Spleen (tissue), 11 donors: ENCODE measurements at regions not wholly inside any gene's neighbourhood (a gene's known extent, or its start where the extent isn't known, plus 50 kb on each side); places are given as distances from the start of the nearest gene placed in this dataset.

Source experiments
- DNase-seq: peaks from one replicate; pipeline ENCODE4 v3.0.0-alpha.2; 2020
- H3K27ac ChIP-seq, 8 donors: fragments of 200-600 bp; sonication (generic) in 7 of 8; 1 replicate in 4 of 8; 2 replicates in 4 of 8; pipeline versions ENCODE4 v1.5.0 to v1.8.0; 2016 to 2021; ENCODE audit warnings: inconsistent platforms in 4 of 8, mild to moderate bottlenecking in 4 of 8, moderate library complexity in 1 of 8
- H3K27me3 ChIP-seq, 7 donors: fragments of 200-600 bp; sonication (generic) in 6 of 7; replicated peaks in 1 of 7; 1 replicate in 4 of 7; 2 replicates in 3 of 7; pipeline versions ENCODE4 v1.5.0 to v1.8.0; 2016 to 2021; ENCODE audit warnings: inconsistent platforms in 3 of 7, mild to moderate bottlenecking in 1 of 7
- H3K36me3 ChIP-seq, 6 donors: fragments of 200-600 bp; sonication (generic) in 5 of 6; 1 replicate in 4 of 6; 2 replicates in 2 of 6; pipeline versions ENCODE4 v1.5.0 to v1.8.0; 2016 to 2021; ENCODE audit warnings: inconsistent platforms in 2 of 6
- H3K4me1 ChIP-seq, 6 donors: fragments of 200-600 bp; sonication (generic) in 5 of 6; 1 replicate in 3 of 6; 2 replicates in 3 of 6; pipeline versions ENCODE4 v1.5.0 to v1.8.0; 2016 to 2021; ENCODE audit warnings: inconsistent platforms in 3 of 6
- H3K4me3 ChIP-seq, 8 donors: fragments of 200-600 bp; sonication (generic) in 7 of 8; 1 replicate in 4 of 8; 2 replicates in 4 of 8; pipeline versions ENCODE4 v1.5.0 to v1.8.0; 2016 to 2021; ENCODE audit warnings: inconsistent platforms in 4 of 8, mild to moderate bottlenecking in 4 of 8, moderate library complexity in 2 of 8
- H3K9me3 ChIP-seq, 8 donors: fragments of 200-600 bp; sonication (generic) in 7 of 8; 1 replicate in 4 of 8; 2 replicates in 4 of 8; pipeline versions ENCODE4 v1.5.0 to v1.8.0; 2016 to 2021; ENCODE audit warnings: inconsistent platforms in 4 of 8
- CTCF ChIP-seq, 11 experiments: fragments of 200-600 bp in 7 of 11; fragments of 450-650 bp in 4 of 11; sonication (generic) in 4 of 11; IDR thresholded peaks in 8 of 11; conservative IDR thresholded peaks in 3 of 11; 1 replicate in 7 of 11; 2 replicates in 4 of 11; pipeline versions ENCODE4 v1.4.0 to v1.8.0; 2016 to 2021; ENCODE audit warnings: antibody characterized with exemption in 11 of 11, inconsistent platforms in 4 of 11, mild to moderate bottlenecking in 1 of 11
- POLR2A ChIP-seq, 3 donors: fragments of 450-650 bp; IDR thresholded peaks; one replicate each; pipeline ENCODE4 v1.5.1; 2017; ENCODE audit warnings: antibody characterized with exemption in 3 of 3, mild to moderate bottlenecking in 1 of 3
- POLR2AphosphoS5 ChIP-seq, 3 donors: sonication (generic); formaldehyde crosslinking; IDR thresholded peaks; one replicate each; pipeline ENCODE4 v1.5.1; 2017; ENCODE audit warnings: antibody characterized with exemption in 3 of 3
- WGBS, 5 donors: extraction: QIAGEN DNeasy Blood & Tissue Kit in 3 of 5; methylation state at CpG; one replicate each; pipeline versions ENCODE4 v1.1.5 to v1.1.7; 2013 to 2018; 5-methylcytosine and 5-hydroxymethylcytosine counted together
- intact Hi-C: fragments of 100-400 bp; cut with DNase I; formaldehyde crosslinking; loops from one replicate; pipeline ENCODE4 v1.15.0; 2023; ENCODE audit warnings: low total_unique reads
- donor health status: healthy with polysubstance abuse.
- donor health status: DM: no; HTN: no; CAD: no; lungs with moderate emphysema.
- donor health status: DM: no; HTN: no; CAD: no.
- donor health status: Bipolar disorder and iron deficiency.
- donor health status: healthy.
- donor health status: DM: no; HTN: no; CAD: no.
- donor health status: DM: yes; HTN: yes; CAD: no.

- Histone ChIP-seq H3K9me3 (no peaks in the 10 kb centered on the region), H3K4me3 (no peak overlapping the region), H3K27me3 (no peaks in the 10 kb centered on the region), H3K27ac (no peak overlapping the region), H3K36me3 (no peaks in the 10 kb centered on the region), H3K4me1 (no peaks in the 10 kb centered on the region)
- intact Hi-C loops, result no loop called here
- no peak for DNase-seq
- 88 to 95% (median 90%) methylated on average over 5 of the region's 5 CpGs for WGBS, 5 donors
- no peak for TF ChIP-seq POLR2A (IDR thresholded peaks at IDR 0.05)
- TF ChIP-seq CTCF (IDR thresholded peaks at IDR 0.05 in 8 of 11, conservative IDR thresholded peaks at IDR 0.05 in 3 of 11), result no peak
- TF ChIP-seq POLR2AphosphoS5 (IDR thresholded peaks at IDR 0.05), result no peak
These were observed 139.3 kb upstream of the NTF3 start for GRCh38 chr12:5292651-5293050.

- 66 to 90% (median 77%) methylated on average over 2 of the region's 2 CpGs for WGBS, 5 donors
- H3K9me3 ChIP-seq, result no peaks in the 10 kb centered on the region
- intact Hi-C loops, result no loop called here
- no peak for DNase-seq
- no peaks in the 10 kb centered on the region for H3K36me3 ChIP-seq
- no peak overlapping the region for H3K4me3 ChIP-seq
- H3K27ac ChIP-seq, result no peak overlapping the region
- no peak for TF ChIP-seq POLR2A (IDR thresholded peaks at IDR 0.05)
- no peak for TF ChIP-seq POLR2AphosphoS5 (IDR thresholded peaks at IDR 0.05)
- TF ChIP-seq CTCF (IDR thresholded peaks at IDR 0.05 in 8 of 11, conservative IDR thresholded peaks at IDR 0.05 in 3 of 11), result no peak
- no peaks in the 10 kb centered on the region for H3K4me1 ChIP-seq
- no peaks in the 10 kb centered on the region for H3K27me3 ChIP-seq
These were observed 138.1 kb upstream of the NTF3 start for GRCh38 chr12:5293773-5294172.

GRCh38 chr12:5294274-5295070, 137.4 kb upstream of the NTF3 start:
- 84 to 93% (median 88%) methylated on average over 10 to 11 of the region's 11 CpGs for WGBS, 5 donors
- DNase-seq, result no peak
- intact Hi-C loops, result no loop called here
- no peak overlapping the region for H3K27ac ChIP-seq
- no peaks in the 10 kb centered on the region for H3K9me3 ChIP-seq
- H3K4me3 ChIP-seq, result no peak overlapping the region
- no peaks in the 10 kb centered on the region for H3K27me3 ChIP-seq
- H3K36me3 ChIP-seq, result no peaks in the 10 kb centered on the region
- TF ChIP-seq POLR2A (IDR thresholded peaks at IDR 0.05) (no peak), CTCF (IDR thresholded peaks at IDR 0.05 in 8 of 11, conservative IDR thresholded peaks at IDR 0.05 in 3 of 11) (no peak), POLR2AphosphoS5 (IDR thresholded peaks at IDR 0.05) (no peak)
- H3K4me1 ChIP-seq, result no peaks in the 10 kb centered on the region

- TF ChIP-seq CTCF (IDR thresholded peaks at IDR 0.05 in 8 of 11, conservative IDR thresholded peaks at IDR 0.05 in 3 of 11) (no peak), POLR2A (IDR thresholded peaks at IDR 0.05) (no peak), POLR2AphosphoS5 (IDR thresholded peaks at IDR 0.05) (no peak)
- H3K27ac ChIP-seq, result no peak overlapping the region
- intact Hi-C loops, result no loop called here
These were observed 136.8 kb upstream of the NTF3 start for GRCh38 chr12:5295151-5295550.

More at GRCh38 chr12:5295151-5295550, 136.8 kb upstream of the NTF3 start:
- Histone ChIP-seq H3K36me3 (no peaks in the 10 kb centered on the region), H3K4me3 (no peak overlapping the region), H3K4me1 (no peaks in the 10 kb centered on the region), H3K9me3 (no peaks in the 10 kb centered on the region), H3K27me3 (no peaks in the 10 kb centered on the region)
- WGBS, 5 donors, result 89 to 96% (median 94%) methylated on average over 3 of the region's 3 CpGs
- DNase-seq, result no peak
